C4-2B (cell line): ENCODE measurements at regions not wholly inside any gene's neighbourhood (a gene's known extent, or its start where the extent isn't known, plus 50 kb on each side); places are given as distances from the start of the nearest gene placed in this dataset.

Experiments
- ZFX ChIP-seq: fragments of 450-650 bp; IDR thresholded peaks from 2 replicates; pipeline ENCODE4 v1.6.1; 2017
- TF ChIP-seq, protein P1 (sequence below): fragments of 450-650 bp; conservative IDR thresholded peaks from 2 replicates; pipeline ENCODE4 v1.5.1; 2017; ENCODE audit warnings: mild to moderate bottlenecking

DNA sequence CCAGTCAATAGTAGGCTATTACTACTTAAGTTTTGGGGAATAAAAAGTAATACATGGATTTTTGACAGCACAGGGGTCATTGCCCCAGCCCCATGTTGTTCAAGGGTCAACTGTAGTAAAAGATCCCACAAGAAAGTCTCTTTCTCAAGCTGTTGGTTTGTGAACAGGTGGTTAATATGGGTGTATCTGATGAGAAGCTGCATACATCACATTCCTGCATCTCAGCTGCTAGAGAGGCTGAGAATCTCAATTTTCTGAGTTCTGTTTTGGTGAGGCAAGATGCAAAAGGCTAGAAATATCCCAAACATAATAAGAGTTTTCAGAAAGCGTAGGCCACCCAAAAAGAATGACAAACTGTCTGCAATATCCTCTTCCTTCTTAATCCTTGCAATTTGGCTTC is 76.8 kb upstream of the DAPK1 start:
- TF ChIP-seq, protein P1, sequence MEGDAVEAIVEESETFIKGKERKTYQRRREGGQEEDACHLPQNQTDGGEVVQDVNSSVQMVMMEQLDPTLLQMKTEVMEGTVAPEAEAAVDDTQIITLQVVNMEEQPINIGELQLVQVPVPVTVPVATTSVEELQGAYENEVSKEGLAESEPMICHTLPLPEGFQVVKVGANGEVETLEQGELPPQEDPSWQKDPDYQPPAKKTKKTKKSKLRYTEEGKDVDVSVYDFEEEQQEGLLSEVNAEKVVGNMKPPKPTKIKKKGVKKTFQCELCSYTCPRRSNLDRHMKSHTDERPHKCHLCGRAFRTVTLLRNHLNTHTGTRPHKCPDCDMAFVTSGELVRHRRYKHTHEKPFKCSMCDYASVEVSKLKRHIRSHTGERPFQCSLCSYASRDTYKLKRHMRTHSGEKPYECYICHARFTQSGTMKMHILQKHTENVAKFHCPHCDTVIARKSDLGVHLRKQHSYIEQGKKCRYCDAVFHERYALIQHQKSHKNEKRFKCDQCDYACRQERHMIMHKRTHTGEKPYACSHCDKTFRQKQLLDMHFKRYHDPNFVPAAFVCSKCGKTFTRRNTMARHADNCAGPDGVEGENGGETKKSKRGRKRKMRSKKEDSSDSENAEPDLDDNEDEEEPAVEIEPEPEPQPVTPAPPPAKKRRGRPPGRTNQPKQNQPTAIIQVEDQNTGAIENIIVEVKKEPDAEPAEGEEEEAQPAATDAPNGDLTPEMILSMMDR: no peak
- TF ChIP-seq ZFX: no peak
